GM18868 (cell line): ENCODE measurements at regions not wholly inside any gene's neighbourhood (a gene's known extent, or its start where the extent isn't known, plus 50 kb on each side); places are given as distances from the start of the nearest gene placed in this dataset.
A peak's percentile ranks its signal among the peaks of the same experiment; 100 is the strongest.
"Not testable (repeated sequence)": the region's sequence is repeated elsewhere in the genome, so short reads cannot be mapped to it uniquely, and the experiment has no call there.

Experiments used
- ATAC-seq: cut with Tn5 transposase; IDR thresholded peaks from one replicate; pipeline ENCODE4 v1.9.1; 2021; ENCODE audit warnings: mild to moderate bottlenecking, moderate library complexity; ENCODE audit not compliant: unreplicated experiment

GRCh38 chr7:80082213-80082612, 52.4 kb upstream of the GNAI1 start:
- no peak for ATAC-seq

GRCh38 chr7:80078886-80079285, 55.7 kb upstream of the GNAI1 start:
- ATAC-seq, result no peak

GRCh38 chr7:80078159-80078731, 56.4 kb upstream of the GNAI1 start:
- ATAC-seq, result no peak

GRCh38 chr7:80070391-80070790, 64.2 kb upstream of the GNAI1 start:
- ATAC-seq, result no peak

- ATAC-seq, result no peak
Observed at GRCh38 chr7:80066639-80067038, 68.0 kb upstream of the GNAI1 start.

- no peak for ATAC-seq
Observed at GRCh38 chr7:80063834-80064233, 70.8 kb upstream of the GNAI1 start.

GRCh38 chr7:80060218-80060806, 74.3 kb upstream of the GNAI1 start:
- ATAC-seq, result peak; percentile 64

- peak; percentile 69 for ATAC-seq
Observed at GRCh38 chr7:80057488-80057887, 77.1 kb upstream of the GNAI1 start.

GRCh38 chr7:80054356-80054755, 80.3 kb upstream of the GNAI1 start:
- ATAC-seq, result no peak

GRCh38 chr7:80053124-80053523, 81.5 kb upstream of the GNAI1 start:
- no peak for ATAC-seq

GRCh38 chr7:80047856-80048459, 86.7 kb upstream of the GNAI1 start:
- no peak for ATAC-seq

- no peak for ATAC-seq
Observed at GRCh38 chr7:80047032-80047431, 87.6 kb upstream of the GNAI1 start.

- ATAC-seq, result no peak
Observed at GRCh38 chr7:80044796-80045195, 89.8 kb upstream of the GNAI1 start.

- no peak for ATAC-seq
Observed at GRCh38 chr7:80040752-80041151, 93.9 kb upstream of the GNAI1 start.

GRCh38 chr7:80040335-80040734, 94.3 kb upstream of the GNAI1 start:
- ATAC-seq, result no peak

- ATAC-seq, result no peak
Observed at GRCh38 chr7:80039251-80039884, 95.3 kb upstream of the GNAI1 start.

- no peak for ATAC-seq
Observed at GRCh38 chr7:80037689-80038088, 96.9 kb upstream of the GNAI1 start.

- no peak for ATAC-seq
Observed at GRCh38 chr7:80036107-80036506, 98.5 kb upstream of the GNAI1 start.

- no peak for ATAC-seq
Observed at GRCh38 chr7:80028717-80029116, 105.9 kb upstream of the GNAI1 start.

- ATAC-seq, result no peak
Observed at GRCh38 chr7:80027611-80028173, 106.9 kb upstream of the GNAI1 start.

- ATAC-seq, result no peak
Observed at GRCh38 chr7:80026766-80027165, 107.9 kb upstream of the GNAI1 start.

- ATAC-seq, result not testable (repeated sequence)
Observed at GRCh38 chr7:80020277-80020676, 114.4 kb upstream of the GNAI1 start.
